Liver (tissue), 8 donors: ENCODE measurements at regions not wholly inside any gene's neighbourhood (a gene's known extent, or its start where the extent isn't known, plus 50 kb on each side); places are given as distances from the start of the nearest gene placed in this dataset.
A peak's percentile ranks its signal among the peaks of the same experiment; 100 is the strongest.

Experiments
- DNase-seq: peaks from one replicate; pipeline ENCODE4 v3.0.0-alpha.2; 2017; ENCODE audit warnings: low spot score
- H3K27ac ChIP-seq, 2 donors: one replicate each; pipeline ENCODE4 v1.7.0; 2013; ENCODE audit warnings: inconsistent platforms in 2 of 2, low read length in 2 of 2, control low read depth in 1 of 2, low read depth in 1 of 2, mild to moderate bottlenecking in 1 of 2
- H3K27me3 ChIP-seq, 4 donors: one replicate each; pipeline versions ENCODE4 v1.6.1 to v1.7.0; 2013; ENCODE audit warnings: low read length in 3 of 4, inconsistent platforms in 1 of 4, mild to moderate bottlenecking in 1 of 4, moderate library complexity in 1 of 4; ENCODE audit not compliant: control insufficient read depth in 4 of 4, insufficient read depth in 4 of 4
- H3K36me3 ChIP-seq, 4 donors: one replicate each; pipeline versions ENCODE4 v1.6.1 to v1.7.0; 2013; ENCODE audit warnings: low read length in 3 of 4, mild to moderate bottlenecking in 3 of 4, low read depth in 1 of 4, moderate library complexity in 1 of 4; ENCODE audit not compliant: control insufficient read depth in 4 of 4, insufficient read depth in 3 of 4
- H3K4me1 ChIP-seq, 4 donors: one replicate each; pipeline versions ENCODE4 v1.6.1 to v1.7.0; 2013; ENCODE audit warnings: low read length in 3 of 4, mild to moderate bottlenecking in 3 of 4, moderate library complexity in 1 of 4; ENCODE audit not compliant: control insufficient read depth in 4 of 4, insufficient read depth in 4 of 4
- H3K4me3 ChIP-seq, 3 donors: one replicate each; pipeline versions ENCODE4 v1.6.1 to v1.7.0; 2013; ENCODE audit warnings: low read length in 3 of 3, control low read depth in 1 of 3, low read depth in 1 of 3, mild to moderate bottlenecking in 1 of 3
- H3K9ac ChIP-seq, 2 donors: one replicate each; pipeline ENCODE4 v1.7.0; 2013; ENCODE audit warnings: low read length in 2 of 2, mild to moderate bottlenecking in 2 of 2, moderate library complexity in 2 of 2, control low read depth in 1 of 2, low read depth in 1 of 2
- H3K9me3 ChIP-seq, 4 donors: one replicate each; pipeline versions ENCODE4 v1.6.1 to v1.7.0; 2013; ENCODE audit warnings: low read length in 3 of 4; ENCODE audit not compliant: control insufficient read depth in 4 of 4
- EGR1 ChIP-seq, 2 donors: IDR thresholded peaks; 2 replicates each; pipeline ENCODE4 v1.6.1; 2016 to 2018; ENCODE audit warnings: antibody characterized with exemption in 2 of 2, low read depth in 2 of 2
- FOXA1 ChIP-seq: IDR thresholded peaks from 2 replicates; pipeline ENCODE4 v1.6.1; 2016; ENCODE audit warnings: antibody characterized with exemption
- FOXA2 ChIP-seq: IDR thresholded peaks from 2 replicates; pipeline ENCODE4 v1.6.1; 2016; ENCODE audit warnings: antibody characterized with exemption
- GABPA ChIP-seq, 2 donors: IDR thresholded peaks in 1 of 2; conservative IDR thresholded peaks in 1 of 2; 2 replicates each; pipeline ENCODE4 v1.6.1; 2016; ENCODE audit warnings: antibody characterized with exemption in 2 of 2, mild to moderate bottlenecking in 1 of 2, moderate library complexity in 1 of 2
- HNF4A ChIP-seq, 2 donors: conservative IDR thresholded peaks; 2 replicates each; pipeline ENCODE4 v1.6.1; 2016; ENCODE audit warnings: antibody characterized with exemption in 2 of 2, mild to moderate bottlenecking in 2 of 2
- HNF4G ChIP-seq: IDR thresholded peaks from 2 replicates; pipeline ENCODE4 v1.6.1; 2016; ENCODE audit warnings: antibody characterized with exemption
- JUND ChIP-seq, 2 donors: IDR thresholded peaks; 2 replicates each; pipeline ENCODE4 v1.6.1; 2016; ENCODE audit warnings: antibody characterized with exemption in 2 of 2
- NR2F2 ChIP-seq: IDR thresholded peaks from 2 replicates; pipeline ENCODE4 v1.6.1; 2016; ENCODE audit warnings: antibody characterized with exemption
- RAD21 ChIP-seq, 2 donors: IDR thresholded peaks; 2 replicates each; pipeline ENCODE4 v1.6.1; 2016; ENCODE audit warnings: antibody characterized with exemption in 2 of 2, mild to moderate bottlenecking in 2 of 2
- RXRA ChIP-seq, 2 donors: IDR thresholded peaks; 2 replicates each; pipeline ENCODE4 v1.6.1; 2017 to 2018; ENCODE audit warnings: antibody characterized with exemption in 2 of 2, mild to moderate bottlenecking in 1 of 2
- SP1 ChIP-seq: IDR thresholded peaks from 2 replicates; pipeline ENCODE4 v1.6.1; 2018; ENCODE audit warnings: antibody characterized with exemption, mild to moderate bottlenecking
- TAF1 ChIP-seq: conservative IDR thresholded peaks from 2 replicates; pipeline ENCODE4 v1.6.1; 2016; ENCODE audit warnings: antibody characterized with exemption, mild to moderate bottlenecking
- YY1 ChIP-seq: IDR thresholded peaks from 2 replicates; pipeline ENCODE4 v1.6.1; 2016; ENCODE audit warnings: antibody characterized with exemption, mild to moderate bottlenecking
- WGBS: extraction: QIAGEN DNeasy Blood & Tissue Kit; methylation state at CpG from one replicate; pipeline ENCODE4 v1.1.7; 2013; 5-methylcytosine and 5-hydroxymethylcytosine counted together
- TF ChIP-seq, protein P1 (sequence below): IDR thresholded peaks from 2 replicates; pipeline ENCODE4 v1.6.1; 2016; ENCODE audit warnings: antibody characterized with exemption
- TF ChIP-seq, protein P2 (sequence below): fragments of 150-350 bp; IDR thresholded peaks from 2 replicates; pipeline ENCODE4 v1.5.1; 2017; ENCODE audit warnings: improper control_type of control experiment, low read depth, low read length; ENCODE audit not compliant: missing input control
- TF ChIP-seq, protein P3 (sequence below): IDR thresholded peaks from 2 replicates; pipeline ENCODE4 v1.6.1; 2016; ENCODE audit warnings: antibody characterized with exemption, mild to moderate bottlenecking
- TF ChIP-seq, protein P4 (sequence below): IDR thresholded peaks from 2 replicates; pipeline ENCODE4 v1.6.1; 2016; ENCODE audit warnings: antibody characterized with exemption
- donor health status: healthy.
- donor health status: healthy.
- donor health status: healthy.
- donor health status: healthy.
- donor health status: healthy.

DNA sequence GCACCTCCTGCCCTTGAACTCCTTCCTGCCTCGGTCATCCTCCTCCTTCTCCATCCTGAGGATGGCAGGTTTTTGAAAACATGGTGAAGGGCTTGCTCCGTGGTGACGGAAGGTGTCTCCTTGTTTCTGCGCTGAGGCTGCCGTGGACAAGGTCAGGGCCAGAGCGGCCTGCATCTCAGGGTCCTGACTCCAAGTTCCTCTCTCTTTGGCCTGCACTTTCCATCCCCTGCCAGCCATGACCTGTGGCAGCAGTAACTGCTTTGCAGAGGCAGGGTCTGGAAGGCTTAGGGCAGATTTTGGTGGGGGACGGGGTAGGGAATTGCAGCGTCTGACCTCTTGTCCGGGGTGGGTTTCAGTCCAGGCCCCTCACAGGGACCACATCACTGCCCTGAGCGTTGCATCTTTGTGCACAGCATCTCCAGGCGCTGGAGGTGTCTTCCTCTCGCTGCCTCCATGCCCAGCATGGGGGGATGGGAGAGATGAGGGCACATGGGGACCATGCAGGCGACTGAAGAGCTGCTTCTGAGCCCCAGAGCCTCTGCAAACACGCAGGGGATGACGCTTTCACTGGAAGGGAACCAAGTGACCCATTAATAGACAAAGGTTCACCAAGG lies 216.8 kb downstream of the TEX29 start:
- Histone ChIP-seq H3K4me3 (no peak overlapping the region), H3K27me3 (no peaks in the 10 kb centered on the region), H3K36me3 (no peaks in the 10 kb centered on the region), H3K9me3 (no peaks in the 10 kb centered on the region), H3K4me1 (peaks cover 6 to 49% (median 30%) of the 10 kb centered on the region in 4 donors), H3K9ac (no peak overlapping the region), H3K27ac (no peak overlapping the region)
- WGBS: 86% methylated on average over 15 of the region's 15 CpGs
- no peak for DNase-seq
- TF ChIP-seq, protein P1, sequence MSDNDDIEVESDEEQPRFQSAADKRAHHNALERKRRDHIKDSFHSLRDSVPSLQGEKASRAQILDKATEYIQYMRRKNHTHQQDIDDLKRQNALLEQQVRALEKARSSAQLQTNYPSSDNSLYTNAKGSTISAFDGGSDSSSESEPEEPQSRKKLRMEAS: no peak
- TF ChIP-seq NR2F2: no peak
- no peak for TF ChIP-seq JUND (IDR thresholded peaks at IDR 0.05)
- no peak for TF ChIP-seq FOXA1
- no peak for TF ChIP-seq HNF4A (conservative IDR thresholded peaks at IDR 0.05)
- TF ChIP-seq, protein P2, sequence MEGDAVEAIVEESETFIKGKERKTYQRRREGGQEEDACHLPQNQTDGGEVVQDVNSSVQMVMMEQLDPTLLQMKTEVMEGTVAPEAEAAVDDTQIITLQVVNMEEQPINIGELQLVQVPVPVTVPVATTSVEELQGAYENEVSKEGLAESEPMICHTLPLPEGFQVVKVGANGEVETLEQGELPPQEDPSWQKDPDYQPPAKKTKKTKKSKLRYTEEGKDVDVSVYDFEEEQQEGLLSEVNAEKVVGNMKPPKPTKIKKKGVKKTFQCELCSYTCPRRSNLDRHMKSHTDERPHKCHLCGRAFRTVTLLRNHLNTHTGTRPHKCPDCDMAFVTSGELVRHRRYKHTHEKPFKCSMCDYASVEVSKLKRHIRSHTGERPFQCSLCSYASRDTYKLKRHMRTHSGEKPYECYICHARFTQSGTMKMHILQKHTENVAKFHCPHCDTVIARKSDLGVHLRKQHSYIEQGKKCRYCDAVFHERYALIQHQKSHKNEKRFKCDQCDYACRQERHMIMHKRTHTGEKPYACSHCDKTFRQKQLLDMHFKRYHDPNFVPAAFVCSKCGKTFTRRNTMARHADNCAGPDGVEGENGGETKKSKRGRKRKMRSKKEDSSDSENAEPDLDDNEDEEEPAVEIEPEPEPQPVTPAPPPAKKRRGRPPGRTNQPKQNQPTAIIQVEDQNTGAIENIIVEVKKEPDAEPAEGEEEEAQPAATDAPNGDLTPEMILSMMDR: no peak
- TF ChIP-seq GABPA (IDR thresholded peaks at IDR 0.05 in 1 of 2, conservative IDR thresholded peaks at IDR 0.05 in 1 of 2): no peak
- TF ChIP-seq RXRA (IDR thresholded peaks at IDR 0.05): no peak
- TF ChIP-seq SP1: no peak
- no peak for TF ChIP-seq YY1
- TF ChIP-seq TAF1: no peak

DNA sequence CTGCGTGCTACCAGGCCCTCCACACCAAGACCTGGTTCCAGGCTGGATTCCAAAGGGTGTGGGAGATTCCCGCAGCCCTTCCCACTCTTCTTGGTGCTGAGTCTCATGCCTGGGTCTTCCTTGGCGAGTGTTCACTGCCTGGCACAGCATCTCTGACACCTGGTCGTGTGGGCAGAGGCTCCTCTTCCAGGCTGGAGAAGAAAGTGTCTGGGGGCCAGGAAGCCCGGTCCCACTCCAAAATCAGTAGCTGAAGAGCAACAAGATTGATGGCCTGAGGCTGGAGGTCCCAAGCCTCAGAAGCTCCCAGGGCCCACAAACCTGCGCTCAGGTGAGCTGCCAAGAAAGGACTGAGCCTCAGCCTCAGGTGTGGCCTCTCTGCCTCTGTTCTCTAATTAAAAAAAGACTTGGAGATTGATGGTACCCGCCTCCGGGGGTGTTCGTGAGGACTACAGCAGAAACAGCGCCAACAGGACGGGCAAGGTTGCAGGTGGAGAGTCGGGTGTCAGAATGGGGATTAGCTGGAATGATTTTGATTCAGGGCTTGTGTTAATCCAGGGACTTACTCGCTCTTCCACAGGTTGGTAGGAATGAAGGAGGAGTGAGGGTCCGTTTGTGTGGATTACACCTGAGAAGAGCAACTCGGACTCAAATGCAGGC lies 217.5 kb downstream of the TEX29 start:
- Histone ChIP-seq H3K4me3 (no peak overlapping the region), H3K27ac (no peak overlapping the region), H3K9me3 (no peaks in the 10 kb centered on the region), H3K4me1 (peaks cover 9 to 55% (median 36%) of the 10 kb centered on the region in 4 donors), H3K27me3 (no peaks in the 10 kb centered on the region), H3K9ac (no peak overlapping the region), H3K36me3 (no peaks in the 10 kb centered on the region)
- TF ChIP-seq HNF4G (no peak), FOXA2 (no peak)
- 90% methylated on average over 15 of the region's 15 CpGs for WGBS
- DNase-seq: no peak

DNA sequence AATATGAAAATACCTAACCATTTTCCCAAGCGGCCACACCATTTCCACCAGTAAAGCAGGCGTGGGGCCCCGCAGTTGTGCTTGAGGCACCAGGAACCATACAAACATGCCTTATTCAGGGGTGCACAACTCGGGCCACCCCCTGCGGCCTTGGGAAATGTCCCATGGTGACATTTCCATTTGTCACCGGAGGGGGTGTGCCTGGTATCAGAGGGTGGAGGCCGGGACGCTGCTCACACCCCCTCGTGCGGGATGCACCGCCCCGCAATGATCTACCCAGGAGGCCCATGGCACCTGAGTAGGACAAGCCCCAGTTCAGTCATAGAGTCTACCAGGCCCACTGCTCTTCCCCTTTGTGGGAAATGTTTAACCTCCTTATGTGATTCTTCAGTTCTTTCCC lies 218.8 kb downstream of the TEX29 start:
- H3K27me3 ChIP-seq: no peaks in the 10 kb centered on the region
- no peak overlapping the region for H3K9ac ChIP-seq
- 91% methylated on average over 12 of the region's 12 CpGs for WGBS
- no peak overlapping the region for H3K4me3 ChIP-seq
- H3K4me1 ChIP-seq: peaks cover 9 to 51% (median 32%) of the 10 kb centered on the region in 4 donors
- no peak for DNase-seq
- no peaks in the 10 kb centered on the region for H3K36me3 ChIP-seq
- peak overlapping the region in 1 of 2 donors; percentile 24 for H3K27ac ChIP-seq
- no peaks in the 10 kb centered on the region for H3K9me3 ChIP-seq
- TF ChIP-seq FOXA2 (no peak), SP1 (no peak), NR2F2 (no peak), EGR1 (IDR thresholded peaks at IDR 0.05; ENCODE audit: low read depth in 2 of 2) (no peak), RAD21 (IDR thresholded peaks at IDR 0.05) (no peak), YY1 (no peak), TAF1 (no peak), GABPA (IDR thresholded peaks at IDR 0.05 in 1 of 2, conservative IDR thresholded peaks at IDR 0.05 in 1 of 2) (no peak), JUND (IDR thresholded peaks at IDR 0.05) (no peak), HNF4G (no peak), RXRA (IDR thresholded peaks at IDR 0.05) (no peak)
- TF ChIP-seq, protein P3, sequence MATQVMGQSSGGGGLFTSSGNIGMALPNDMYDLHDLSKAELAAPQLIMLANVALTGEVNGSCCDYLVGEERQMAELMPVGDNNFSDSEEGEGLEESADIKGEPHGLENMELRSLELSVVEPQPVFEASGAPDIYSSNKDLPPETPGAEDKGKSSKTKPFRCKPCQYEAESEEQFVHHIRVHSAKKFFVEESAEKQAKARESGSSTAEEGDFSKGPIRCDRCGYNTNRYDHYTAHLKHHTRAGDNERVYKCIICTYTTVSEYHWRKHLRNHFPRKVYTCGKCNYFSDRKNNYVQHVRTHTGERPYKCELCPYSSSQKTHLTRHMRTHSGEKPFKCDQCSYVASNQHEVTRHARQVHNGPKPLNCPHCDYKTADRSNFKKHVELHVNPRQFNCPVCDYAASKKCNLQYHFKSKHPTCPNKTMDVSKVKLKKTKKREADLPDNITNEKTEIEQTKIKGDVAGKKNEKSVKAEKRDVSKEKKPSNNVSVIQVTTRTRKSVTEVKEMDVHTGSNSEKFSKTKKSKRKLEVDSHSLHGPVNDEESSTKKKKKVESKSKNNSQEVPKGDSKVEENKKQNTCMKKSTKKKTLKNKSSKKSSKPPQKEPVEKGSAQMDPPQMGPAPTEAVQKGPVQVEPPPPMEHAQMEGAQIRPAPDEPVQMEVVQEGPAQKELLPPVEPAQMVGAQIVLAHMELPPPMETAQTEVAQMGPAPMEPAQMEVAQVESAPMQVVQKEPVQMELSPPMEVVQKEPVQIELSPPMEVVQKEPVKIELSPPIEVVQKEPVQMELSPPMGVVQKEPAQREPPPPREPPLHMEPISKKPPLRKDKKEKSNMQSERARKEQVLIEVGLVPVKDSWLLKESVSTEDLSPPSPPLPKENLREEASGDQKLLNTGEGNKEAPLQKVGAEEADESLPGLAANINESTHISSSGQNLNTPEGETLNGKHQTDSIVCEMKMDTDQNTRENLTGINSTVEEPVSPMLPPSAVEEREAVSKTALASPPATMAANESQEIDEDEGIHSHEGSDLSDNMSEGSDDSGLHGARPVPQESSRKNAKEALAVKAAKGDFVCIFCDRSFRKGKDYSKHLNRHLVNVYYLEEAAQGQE: no peak
- TF ChIP-seq, protein P4, sequence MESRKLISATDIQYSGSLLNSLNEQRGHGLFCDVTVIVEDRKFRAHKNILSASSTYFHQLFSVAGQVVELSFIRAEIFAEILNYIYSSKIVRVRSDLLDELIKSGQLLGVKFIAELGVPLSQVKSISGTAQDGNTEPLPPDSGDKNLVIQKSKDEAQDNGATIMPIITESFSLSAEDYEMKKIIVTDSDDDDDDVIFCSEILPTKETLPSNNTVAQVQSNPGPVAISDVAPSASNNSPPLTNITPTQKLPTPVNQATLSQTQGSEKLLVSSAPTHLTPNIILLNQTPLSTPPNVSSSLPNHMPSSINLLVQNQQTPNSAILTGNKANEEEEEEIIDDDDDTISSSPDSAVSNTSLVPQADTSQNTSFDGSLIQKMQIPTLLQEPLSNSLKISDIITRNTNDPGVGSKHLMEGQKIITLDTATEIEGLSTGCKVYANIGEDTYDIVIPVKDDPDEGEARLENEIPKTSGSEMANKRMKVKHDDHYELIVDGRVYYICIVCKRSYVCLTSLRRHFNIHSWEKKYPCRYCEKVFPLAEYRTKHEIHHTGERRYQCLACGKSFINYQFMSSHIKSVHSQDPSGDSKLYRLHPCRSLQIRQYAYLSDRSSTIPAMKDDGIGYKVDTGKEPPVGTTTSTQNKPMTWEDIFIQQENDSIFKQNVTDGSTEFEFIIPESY: no peak
- TF ChIP-seq, protein P2: no peak
